ENCODE measurements at regions not wholly inside any gene's neighbourhood (a gene's known extent, or its start where the extent isn't known, plus 50 kb on each side); places are given as distances from the start of the nearest gene placed in this dataset.
"Not testable (repeated sequence)": the region's sequence is repeated elsewhere in the genome, so short reads cannot be mapped to it uniquely, and the experiment has no call there.

DNA sequence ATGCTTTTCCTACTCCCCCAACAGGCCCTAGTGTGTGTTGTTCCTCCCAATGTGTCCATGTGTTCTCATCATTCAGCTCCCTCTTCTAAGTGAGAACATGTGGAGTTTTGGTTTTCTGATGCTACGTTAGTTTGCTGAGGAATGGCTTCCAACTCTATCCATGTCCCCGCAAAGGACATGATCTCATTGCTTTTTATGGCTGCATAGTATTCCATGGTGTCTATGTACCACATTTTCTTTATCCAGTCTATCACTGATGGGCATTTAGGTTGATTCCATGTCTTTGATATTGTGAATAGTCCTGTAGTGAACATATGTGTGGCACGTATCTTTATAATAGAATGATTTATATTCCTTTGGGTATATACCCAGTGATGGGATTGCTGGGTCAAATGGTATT lies 72.5 kb upstream of the CCNY start:
- DNase-seq: not testable (repeated sequence)

DNA sequence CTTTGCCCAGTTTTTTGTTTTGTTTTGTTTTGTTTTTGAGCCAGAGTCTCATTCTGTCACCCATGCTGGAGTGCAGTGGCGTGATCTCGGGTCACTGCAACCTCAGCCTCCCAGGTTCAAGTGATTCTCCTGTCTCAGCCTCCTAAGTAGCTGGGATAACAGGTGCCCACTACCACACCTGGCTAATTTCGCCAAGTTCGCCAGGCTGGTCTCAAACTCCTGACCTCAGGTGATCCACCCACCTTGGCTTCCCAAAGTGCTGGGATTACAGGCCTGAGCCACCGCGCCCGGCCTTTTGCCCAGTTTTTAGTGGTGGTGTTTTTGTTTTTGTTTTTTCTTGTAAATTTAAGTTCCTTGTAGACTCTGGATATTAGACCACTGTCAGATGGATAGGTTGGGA lies 71.7 kb upstream of the CCNY start:
- not testable (repeated sequence) for DNase-seq

DNA sequence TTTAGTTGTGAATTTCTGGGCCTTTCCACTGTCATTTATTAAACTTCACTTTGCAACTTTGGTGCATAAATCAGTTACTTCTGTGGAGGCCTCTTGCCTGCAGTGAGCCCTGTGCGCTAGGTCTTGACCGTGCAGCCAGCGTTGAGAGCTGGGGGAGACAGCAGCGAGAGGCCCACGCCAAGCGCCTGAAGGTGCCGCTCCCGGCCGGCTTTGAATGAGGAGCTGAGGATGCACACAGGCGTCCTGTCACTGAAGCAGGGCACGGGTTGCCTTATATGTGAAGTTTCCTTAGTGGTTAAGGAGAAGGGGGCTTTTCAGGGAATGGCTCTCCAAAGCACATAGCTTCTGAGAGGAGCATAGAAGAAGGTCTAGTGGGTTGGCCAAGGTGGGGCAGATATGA lies 70.9 kb upstream of the CCNY start:
- no peak for DNase-seq

DNA sequence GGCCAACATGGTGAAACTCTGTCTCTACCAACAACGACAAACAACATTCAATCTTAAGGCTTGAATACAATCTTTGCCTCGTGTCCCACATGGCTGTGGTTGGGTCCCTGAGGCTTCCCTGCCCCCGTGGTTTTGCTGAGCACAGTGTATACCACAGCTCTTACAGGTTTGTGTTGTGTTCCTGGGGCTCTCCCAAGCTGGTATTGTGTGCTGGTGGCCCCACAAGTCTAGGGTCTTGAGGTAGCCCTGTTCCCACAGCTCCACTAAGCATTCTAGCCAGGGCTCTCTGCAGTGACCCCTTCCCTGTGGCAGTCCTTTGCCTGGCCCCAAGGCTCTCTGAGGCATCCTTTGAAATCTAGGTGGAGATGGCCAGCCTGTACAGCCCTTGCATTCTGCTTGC lies 68.0 kb upstream of the CCNY start:
- DNase-seq: no peak

DNA sequence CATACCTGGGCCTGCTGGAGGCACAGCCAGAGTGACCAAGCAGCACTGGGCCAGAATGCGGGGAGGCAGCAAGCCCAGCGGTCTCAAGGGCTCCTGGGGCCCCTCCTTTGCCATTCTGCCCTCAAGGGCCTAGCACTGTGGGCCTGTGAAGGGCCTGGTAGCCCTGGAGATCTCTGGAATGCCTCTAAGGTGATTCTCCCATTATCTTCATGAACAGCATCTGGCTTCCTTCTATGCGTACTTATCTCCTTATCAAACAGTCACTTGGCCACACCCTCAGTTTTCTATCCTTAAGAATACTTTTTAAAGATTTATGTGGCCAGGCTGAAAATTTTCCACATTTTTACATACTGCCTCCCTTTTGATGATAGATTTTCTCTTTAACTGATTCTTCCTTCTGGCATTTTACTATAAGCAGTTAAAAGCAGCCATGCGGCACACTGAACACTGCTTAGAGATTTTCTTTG lies 67.5 kb upstream of the CCNY start:
- no peak for DNase-seq

DNA sequence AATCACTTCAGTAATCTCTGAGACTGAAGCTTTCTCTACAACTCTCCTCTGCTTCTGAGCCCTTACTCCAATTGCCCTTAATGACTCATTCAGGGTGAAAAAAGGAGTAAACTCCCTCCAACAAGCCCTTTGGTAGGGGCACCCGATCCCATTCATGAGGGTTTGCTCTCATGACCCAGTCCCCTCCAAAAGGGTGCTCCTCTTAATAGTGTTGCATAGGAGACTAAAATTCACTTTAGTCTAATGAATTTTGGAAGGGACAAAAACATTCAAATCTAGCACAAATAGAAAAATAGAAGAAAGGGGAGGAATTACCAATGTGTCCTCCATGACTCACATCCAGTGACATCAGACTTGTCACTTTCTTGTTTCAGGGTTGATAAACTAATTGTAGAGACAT lies 66.2 kb upstream of the CCNY start:
- no peak for DNase-seq

DNA sequence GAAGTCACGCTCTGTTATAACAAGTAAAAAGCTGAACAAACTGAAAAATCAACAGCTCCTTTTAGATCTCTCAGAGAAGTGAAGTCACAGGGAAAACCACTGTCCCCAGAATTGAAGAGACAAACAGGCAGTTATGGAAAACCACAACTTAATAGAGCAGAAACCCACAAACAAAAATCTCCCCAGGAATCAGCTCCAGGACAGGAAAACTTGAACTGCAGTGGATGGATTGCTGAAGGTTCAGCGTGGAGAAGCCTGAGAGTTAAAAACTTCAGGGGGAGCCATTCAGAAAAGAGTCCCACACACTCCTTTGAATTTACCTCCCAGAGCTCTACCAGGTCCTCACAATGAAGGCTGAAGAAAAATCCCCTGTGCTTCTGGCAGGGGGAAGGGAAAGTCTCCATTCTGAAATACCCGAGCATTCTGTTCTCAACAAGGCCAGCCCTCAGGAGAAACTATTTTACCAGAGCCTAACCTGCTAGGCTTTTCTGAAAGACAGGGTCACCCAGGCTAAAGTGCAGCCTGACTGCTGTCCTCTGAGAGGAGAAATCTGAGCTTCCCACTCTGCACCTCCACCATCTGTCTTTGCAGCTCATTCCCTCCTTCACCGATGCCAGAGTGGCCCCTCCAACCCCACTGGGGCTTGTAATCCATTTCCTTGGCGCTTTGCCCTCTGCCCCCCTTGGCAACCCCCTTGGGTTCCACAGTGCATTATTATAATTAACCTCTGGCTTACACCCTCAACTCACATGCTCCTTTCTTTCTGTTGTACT lies 65.0 kb upstream of the CCNY start:
- peak; percentile 81 for DNase-seq

DNA sequence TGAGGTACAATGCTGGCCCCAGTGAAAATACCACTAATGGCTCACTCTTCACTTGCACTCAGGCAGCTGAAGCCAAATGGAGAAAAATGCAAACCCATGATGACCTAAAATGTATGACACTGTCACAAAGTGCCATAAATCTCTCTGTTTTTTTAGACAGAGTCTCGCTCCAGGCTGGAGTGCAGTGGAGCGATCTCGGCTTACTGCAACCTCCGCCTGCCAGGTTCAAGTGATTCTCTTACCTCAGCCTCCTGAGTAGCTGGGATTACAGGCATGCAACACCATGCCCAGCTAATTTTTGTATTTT lies 64.5 kb upstream of the CCNY start:
- not testable (repeated sequence) for DNase-seq

DNA sequence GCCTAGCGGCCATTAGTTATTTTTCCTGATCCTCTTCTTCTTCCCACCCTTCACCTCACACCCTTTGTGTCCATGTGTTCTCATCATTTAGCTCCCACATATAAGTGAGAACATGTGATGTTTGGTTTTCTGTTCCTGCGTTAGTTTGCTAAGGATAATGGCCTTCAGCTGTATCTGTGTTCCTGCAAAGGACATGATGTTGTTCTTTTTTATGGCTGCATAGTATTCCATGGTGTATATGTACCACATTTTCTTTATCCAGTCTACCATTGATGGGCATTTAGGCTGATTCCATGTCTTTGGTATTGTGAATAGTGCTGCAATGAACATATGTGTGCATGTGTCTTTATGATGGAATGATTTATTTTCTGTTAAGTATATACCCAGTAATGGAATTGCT lies 63.9 kb upstream of the CCNY start:
- not testable (repeated sequence) for DNase-seq

DNA sequence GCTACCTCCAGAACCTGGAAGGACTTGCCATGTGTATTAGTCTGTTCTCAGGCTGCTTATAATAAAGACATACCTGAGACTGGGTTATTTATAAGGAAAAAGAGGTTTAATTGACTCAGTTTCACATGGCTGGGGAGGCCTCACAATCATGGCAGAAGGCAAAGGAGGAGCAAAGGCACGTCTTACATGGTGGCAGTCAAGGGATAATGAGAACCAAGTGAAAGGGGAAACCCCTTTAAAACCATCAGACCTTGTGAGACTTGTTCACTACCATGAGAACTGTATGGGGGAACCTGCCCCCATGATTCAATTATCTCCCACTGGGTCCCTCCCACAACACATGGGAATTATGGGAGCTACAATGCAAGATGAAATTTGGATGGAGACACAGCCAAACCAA lies 62.3 kb upstream of the CCNY start:
- DNase-seq: not testable (repeated sequence)

DNA sequence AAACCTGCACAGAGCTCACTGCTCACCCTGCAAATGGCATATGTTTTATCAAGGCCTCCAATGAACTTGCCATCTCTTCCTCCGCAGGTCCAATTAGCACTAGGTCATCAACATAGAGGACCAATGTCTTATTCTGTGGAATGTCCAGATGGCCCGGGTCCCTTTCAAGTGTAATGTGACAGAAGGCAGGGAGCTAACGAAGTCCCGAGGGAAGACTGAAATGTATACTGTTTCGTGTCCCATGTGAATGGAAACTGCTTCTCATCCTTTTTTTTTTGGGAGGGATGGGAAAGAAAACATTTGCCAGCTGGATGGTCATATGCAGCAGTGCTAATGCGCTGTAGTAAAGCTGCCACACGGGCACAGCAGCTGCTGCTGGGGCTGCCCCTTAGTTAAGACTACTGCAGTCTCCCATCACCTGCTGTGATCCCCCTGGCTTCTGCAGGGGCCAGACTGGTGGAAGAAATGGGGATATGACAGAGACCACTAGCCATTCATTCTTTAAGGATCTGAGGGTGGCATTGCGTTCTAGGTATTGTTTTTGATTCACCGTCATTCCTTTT lies 61.7 kb upstream of the CCNY start:
- peak; percentile 20 for DNase-seq

DNA sequence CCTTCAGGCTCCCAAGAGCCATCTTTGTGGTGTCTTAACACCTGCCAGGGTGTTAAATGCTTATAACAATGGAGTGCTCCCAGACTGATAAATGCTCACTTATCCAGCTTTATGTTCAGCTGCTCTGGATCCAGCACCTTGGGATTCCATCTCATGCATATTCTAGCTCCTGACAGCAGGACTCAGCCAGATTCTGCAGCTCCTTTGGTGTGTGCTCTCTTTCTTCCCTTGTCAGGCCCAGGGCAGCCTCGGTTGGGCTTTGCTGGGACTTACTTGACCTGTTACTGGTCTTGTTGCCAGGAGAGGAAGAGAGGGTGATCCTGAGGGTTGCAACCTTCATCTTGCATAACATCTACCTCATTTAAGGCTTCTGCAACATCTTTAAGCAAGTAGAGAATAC lies 59.4 kb upstream of the CCNY start:
- DNase-seq: no peak

DNA sequence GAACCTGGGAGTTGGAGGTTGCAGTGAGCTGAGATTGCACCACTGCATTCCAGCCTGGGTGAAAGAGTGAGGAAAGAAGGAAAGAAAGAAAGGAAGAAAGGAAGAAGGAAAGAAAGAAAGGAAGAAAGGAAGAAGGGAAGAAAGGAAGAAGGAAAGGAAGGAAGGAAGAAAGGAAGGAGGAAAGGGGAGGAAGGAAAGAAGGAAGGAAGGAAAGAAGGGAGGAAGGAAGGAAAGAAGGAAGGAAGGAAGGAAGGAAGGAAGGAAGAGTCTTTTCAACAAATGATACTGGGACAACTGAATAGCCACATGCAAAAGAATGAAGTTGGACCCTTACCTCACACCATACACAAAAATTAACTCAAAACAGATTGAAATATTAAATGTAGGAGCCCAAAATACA lies 56.1 kb upstream of the CCNY start:
- not testable (repeated sequence) for DNase-seq
